ENCODE measurements at regions not wholly inside any gene's neighbourhood (a gene's known extent, or its start where the extent isn't known, plus 50 kb on each side); places are given as distances from the start of the nearest gene placed in this dataset.

- no peak overlapping the region for H3K27ac ChIP-seq (ENCODE audit: insufficient read depth, low read depth, low read length, poor library complexity, severe bottlenecking)
- 93% methylated on average over 6 of the region's 6 CpGs for WGBS, 2 experiments
- H3K4me1 ChIP-seq (ENCODE audit: control insufficient read depth, insufficient read depth, low read length) = no peaks in the 10 kb centered on the region
- no peaks in the 10 kb centered on the region for H3K9me3 ChIP-seq (ENCODE audit: control insufficient read depth, low read length)
- H3K4me3 ChIP-seq (ENCODE audit: insufficient read depth, low read depth, low read length) = no peak overlapping the region
- H3K36me3 ChIP-seq (ENCODE audit: control insufficient read depth, insufficient read depth, low read length) = no peaks in the 10 kb centered on the region
- no peaks in the 10 kb centered on the region for H3K27me3 ChIP-seq (ENCODE audit: control insufficient read depth, insufficient read depth, low read length, poor library complexity, severe bottlenecking)
Measured at GRCh38 chr5:4532705-4533080, 607.4 kb upstream of the ADAMTS16 start.

- no peak overlapping the region for H3K4me3 ChIP-seq (ENCODE audit: insufficient read depth, low read depth, low read length)
- H3K36me3 ChIP-seq (ENCODE audit: control insufficient read depth, insufficient read depth, low read length) = no peaks in the 10 kb centered on the region
- H3K27ac ChIP-seq (ENCODE audit: insufficient read depth, low read depth, low read length, poor library complexity, severe bottlenecking) = no peak overlapping the region
- no peaks in the 10 kb centered on the region for H3K27me3 ChIP-seq (ENCODE audit: control insufficient read depth, insufficient read depth, low read length, poor library complexity, severe bottlenecking)
- no peaks in the 10 kb centered on the region for H3K4me1 ChIP-seq (ENCODE audit: control insufficient read depth, insufficient read depth, low read length)
- H3K9me3 ChIP-seq (ENCODE audit: control insufficient read depth, low read length) = no peaks in the 10 kb centered on the region
- 89% methylated on average over 3 of the region's 3 CpGs for WGBS, 2 experiments
Measured at GRCh38 chr5:4533457-4534105, 606.5 kb upstream of the ADAMTS16 start.

- Histone ChIP-seq H3K4me3 (ENCODE audit: insufficient read depth, low read depth, low read length) (no peak overlapping the region), H3K27me3 (ENCODE audit: control insufficient read depth, insufficient read depth, low read length, poor library complexity, severe bottlenecking) (no peaks in the 10 kb centered on the region), H3K36me3 (ENCODE audit: control insufficient read depth, insufficient read depth, low read length) (no peaks in the 10 kb centered on the region), H3K27ac (ENCODE audit: insufficient read depth, low read depth, low read length, poor library complexity, severe bottlenecking) (no peak overlapping the region), H3K4me1 (ENCODE audit: control insufficient read depth, insufficient read depth, low read length) (no peaks in the 10 kb centered on the region), H3K9me3 (ENCODE audit: control insufficient read depth, low read length) (no peaks in the 10 kb centered on the region)
- 89 to 91% methylated on average over 10 of the region's 10 CpGs for WGBS, 2 experiments
Measured at GRCh38 chr5:4537489-4537888, 602.6 kb upstream of the ADAMTS16 start.

GRCh38 chr5:4540375-4541173, 599.6 kb upstream of the ADAMTS16 start:
- 88 to 92% methylated on average over 5 of the region's 5 CpGs for WGBS, 2 experiments
- Histone ChIP-seq H3K27ac (ENCODE audit: insufficient read depth, low read depth, low read length, poor library complexity, severe bottlenecking) (no peak overlapping the region), H3K9me3 (ENCODE audit: control insufficient read depth, low read length) (no peaks in the 10 kb centered on the region), H3K4me1 (ENCODE audit: control insufficient read depth, insufficient read depth, low read length) (no peaks in the 10 kb centered on the region), H3K27me3 (ENCODE audit: control insufficient read depth, insufficient read depth, low read length, poor library complexity, severe bottlenecking) (no peaks in the 10 kb centered on the region), H3K4me3 (ENCODE audit: insufficient read depth, low read depth, low read length) (no peak overlapping the region), H3K36me3 (ENCODE audit: control insufficient read depth, insufficient read depth, low read length) (no peaks in the 10 kb centered on the region)

- no peaks in the 10 kb centered on the region for H3K27me3 ChIP-seq (ENCODE audit: control insufficient read depth, insufficient read depth, low read length, poor library complexity, severe bottlenecking)
- no peaks in the 10 kb centered on the region for H3K9me3 ChIP-seq (ENCODE audit: control insufficient read depth, low read length)
- no peaks in the 10 kb centered on the region for H3K36me3 ChIP-seq (ENCODE audit: control insufficient read depth, insufficient read depth, low read length)
- no peaks in the 10 kb centered on the region for H3K4me1 ChIP-seq (ENCODE audit: control insufficient read depth, insufficient read depth, low read length)
- no peak overlapping the region for H3K27ac ChIP-seq (ENCODE audit: insufficient read depth, low read depth, low read length, poor library complexity, severe bottlenecking)
- WGBS, 2 experiments = 93 to 100% methylated on average over 4 of the region's 4 CpGs
- H3K4me3 ChIP-seq (ENCODE audit: insufficient read depth, low read depth, low read length) = no peak overlapping the region
Measured at GRCh38 chr5:4541334-4541733, 598.8 kb upstream of the ADAMTS16 start.

GRCh38 chr5:4542145-4542778, 597.9 kb upstream of the ADAMTS16 start:
- no peaks in the 10 kb centered on the region for H3K27me3 ChIP-seq (ENCODE audit: control insufficient read depth, insufficient read depth, low read length, poor library complexity, severe bottlenecking)
- no peaks in the 10 kb centered on the region for H3K36me3 ChIP-seq (ENCODE audit: control insufficient read depth, insufficient read depth, low read length)
- H3K27ac ChIP-seq (ENCODE audit: insufficient read depth, low read depth, low read length, poor library complexity, severe bottlenecking) = no peak overlapping the region
- H3K9me3 ChIP-seq (ENCODE audit: control insufficient read depth, low read length) = no peaks in the 10 kb centered on the region
- no peaks in the 10 kb centered on the region for H3K4me1 ChIP-seq (ENCODE audit: control insufficient read depth, insufficient read depth, low read length)
- no peak overlapping the region for H3K4me3 ChIP-seq (ENCODE audit: insufficient read depth, low read depth, low read length)
- 87 to 90% methylated on average over 12 of the region's 12 CpGs for WGBS, 2 experiments

- H3K27me3 ChIP-seq (ENCODE audit: control insufficient read depth, insufficient read depth, low read length, poor library complexity, severe bottlenecking) = no peaks in the 10 kb centered on the region
- no peaks in the 10 kb centered on the region for H3K4me1 ChIP-seq (ENCODE audit: control insufficient read depth, insufficient read depth, low read length)
- no peaks in the 10 kb centered on the region for H3K9me3 ChIP-seq (ENCODE audit: control insufficient read depth, low read length)
- WGBS, 2 experiments = 73 to 78% methylated on average over 10 of the region's 10 CpGs
- H3K36me3 ChIP-seq (ENCODE audit: control insufficient read depth, insufficient read depth, low read length) = no peaks in the 10 kb centered on the region
- H3K4me3 ChIP-seq (ENCODE audit: insufficient read depth, low read depth, low read length) = no peak overlapping the region
- no peak overlapping the region for H3K27ac ChIP-seq (ENCODE audit: insufficient read depth, low read depth, low read length, poor library complexity, severe bottlenecking)
Measured at GRCh38 chr5:4544049-4544670, 596.0 kb upstream of the ADAMTS16 start.

- Histone ChIP-seq H3K27me3 (ENCODE audit: control insufficient read depth, insufficient read depth, low read length, poor library complexity, severe bottlenecking) (no peaks in the 10 kb centered on the region), H3K4me3 (ENCODE audit: insufficient read depth, low read depth, low read length) (no peak overlapping the region), H3K36me3 (ENCODE audit: control insufficient read depth, insufficient read depth, low read length) (no peaks in the 10 kb centered on the region), H3K9me3 (ENCODE audit: control insufficient read depth, low read length) (no peaks in the 10 kb centered on the region), H3K27ac (ENCODE audit: insufficient read depth, low read depth, low read length, poor library complexity, severe bottlenecking) (no peak overlapping the region), H3K4me1 (ENCODE audit: control insufficient read depth, insufficient read depth, low read length) (no peaks in the 10 kb centered on the region)
- WGBS, 2 experiments = 93 to 94% methylated on average over 6 of the region's 6 CpGs
Measured at GRCh38 chr5:4547547-4547946, 592.6 kb upstream of the ADAMTS16 start.

GRCh38 chr5:4548341-4548740, 591.8 kb upstream of the ADAMTS16 start:
- no peaks in the 10 kb centered on the region for H3K4me1 ChIP-seq (ENCODE audit: control insufficient read depth, insufficient read depth, low read length)
- no peaks in the 10 kb centered on the region for H3K36me3 ChIP-seq (ENCODE audit: control insufficient read depth, insufficient read depth, low read length)
- H3K9me3 ChIP-seq (ENCODE audit: control insufficient read depth, low read length) = no peaks in the 10 kb centered on the region
- no peaks in the 10 kb centered on the region for H3K27me3 ChIP-seq (ENCODE audit: control insufficient read depth, insufficient read depth, low read length, poor library complexity, severe bottlenecking)
- WGBS, 2 experiments = 95 to 100% methylated on average over 1 of the region's 1 CpG
- no peak overlapping the region for H3K4me3 ChIP-seq (ENCODE audit: insufficient read depth, low read depth, low read length)
- H3K27ac ChIP-seq (ENCODE audit: insufficient read depth, low read depth, low read length, poor library complexity, severe bottlenecking) = no peak overlapping the region

- WGBS, 2 experiments = 66 to 74% methylated on average over 1 of the region's 1 CpG
- Histone ChIP-seq H3K9me3 (ENCODE audit: control insufficient read depth, low read length) (no peaks in the 10 kb centered on the region), H3K27ac (ENCODE audit: insufficient read depth, low read depth, low read length, poor library complexity, severe bottlenecking) (no peak overlapping the region)
Measured at GRCh38 chr5:4549351-4549750, 590.8 kb upstream of the ADAMTS16 start.

More at GRCh38 chr5:4549351-4549750, 590.8 kb upstream of the ADAMTS16 start:
- no peaks in the 10 kb centered on the region for H3K27me3 ChIP-seq (ENCODE audit: control insufficient read depth, insufficient read depth, low read length, poor library complexity, severe bottlenecking)
- no peaks in the 10 kb centered on the region for H3K36me3 ChIP-seq (ENCODE audit: control insufficient read depth, insufficient read depth, low read length)
- no peak overlapping the region for H3K4me3 ChIP-seq (ENCODE audit: insufficient read depth, low read depth, low read length)
- no peaks in the 10 kb centered on the region for H3K4me1 ChIP-seq (ENCODE audit: control insufficient read depth, insufficient read depth, low read length)

Measured in ectodermal cell (in vitro differentiated cells).